Ishikawa (cell line): ENCODE measurements at regions not wholly inside any gene's neighbourhood (a gene's known extent, or its start where the extent isn't known, plus 50 kb on each side); places are given as distances from the start of the nearest gene placed in this dataset.

Source experiments
- CEBPB ChIP-seq: IDR thresholded peaks from 2 replicates; pipeline ENCODE4 v1.6.1; 2012
- CREB1 ChIP-seq: IDR thresholded peaks from 2 replicates; pipeline ENCODE4 v1.6.1; 2012; ENCODE audit warnings: low read depth
- EGR1 ChIP-seq: IDR thresholded peaks from 2 replicates; pipeline ENCODE4 v1.6.1; 2012
- EP300 ChIP-seq: IDR thresholded peaks from 2 replicates; pipeline ENCODE4 v1.6.1; 2012; ENCODE audit warnings: borderline replicate concordance
- FOXM1 ChIP-seq: IDR thresholded peaks from 2 replicates; pipeline ENCODE4 v1.6.1; 2012; ENCODE audit warnings: low read depth, borderline replicate concordance
- RAD21 ChIP-seq: IDR thresholded peaks from 2 replicates; pipeline ENCODE4 v1.6.1; 2012; ENCODE audit warnings: low read depth
- TAF1 ChIP-seq: IDR thresholded peaks from 2 replicates; pipeline ENCODE4 v1.6.1; 2012; ENCODE audit warnings: low read depth, mild to moderate bottlenecking
- TCF12 ChIP-seq: IDR thresholded peaks from 2 replicates; pipeline ENCODE4 v1.6.1; 2012; ENCODE audit warnings: low read depth
- YY1 ChIP-seq: IDR thresholded peaks from 2 replicates; pipeline ENCODE4 v1.6.1; 2012; ENCODE audit warnings: low read depth
- TF ChIP-seq, protein P1 (sequence below): IDR thresholded peaks from 2 replicates; pipeline ENCODE4 v1.6.1; 2012
- TF ChIP-seq, protein P2 (sequence below): IDR thresholded peaks from 2 replicates; pipeline ENCODE4 v1.6.1; 2012
- TF ChIP-seq, protein P3 (sequence below): IDR thresholded peaks from 2 replicates; pipeline ENCODE4 v1.6.1; 2012; ENCODE audit warnings: low read depth, mild to moderate bottlenecking

DNA sequence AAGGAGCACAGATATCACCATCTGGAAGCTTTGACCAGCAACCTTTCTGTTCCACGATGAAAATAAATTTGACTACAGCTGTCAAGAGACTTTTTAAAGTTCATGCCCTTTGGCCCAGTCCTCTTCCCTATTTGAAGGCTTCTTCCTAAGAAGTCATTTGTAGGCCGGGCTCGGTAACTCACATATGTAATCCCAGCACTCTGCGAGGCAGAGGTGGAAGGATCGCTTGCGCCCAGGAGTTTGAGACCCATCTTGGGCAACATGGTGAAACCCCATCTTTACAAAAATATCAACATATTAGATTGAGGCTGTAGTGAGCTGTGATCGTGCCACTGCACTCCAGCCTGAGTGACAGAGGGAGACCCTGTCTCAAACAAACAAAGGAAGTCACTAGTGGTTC is 58.3 kb upstream of the IFFO2 start:
- TF ChIP-seq FOXM1 (no peak), RAD21 (no peak), EGR1 (no peak), CREB1 (no peak), YY1 (no peak), TAF1 (no peak), EP300 (no peak), CEBPB (no peak), TCF12 (no peak)
- TF ChIP-seq, protein P1, sequence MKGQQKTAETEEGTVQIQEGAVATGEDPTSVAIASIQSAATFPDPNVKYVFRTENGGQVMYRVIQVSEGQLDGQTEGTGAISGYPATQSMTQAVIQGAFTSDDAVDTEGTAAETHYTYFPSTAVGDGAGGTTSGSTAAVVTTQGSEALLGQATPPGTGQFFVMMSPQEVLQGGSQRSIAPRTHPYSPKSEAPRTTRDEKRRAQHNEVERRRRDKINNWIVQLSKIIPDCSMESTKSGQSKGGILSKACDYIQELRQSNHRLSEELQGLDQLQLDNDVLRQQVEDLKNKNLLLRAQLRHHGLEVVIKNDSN = no peak
- TF ChIP-seq, protein P2, sequence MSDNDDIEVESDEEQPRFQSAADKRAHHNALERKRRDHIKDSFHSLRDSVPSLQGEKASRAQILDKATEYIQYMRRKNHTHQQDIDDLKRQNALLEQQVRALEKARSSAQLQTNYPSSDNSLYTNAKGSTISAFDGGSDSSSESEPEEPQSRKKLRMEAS = no peak
- TF ChIP-seq, protein P3, sequence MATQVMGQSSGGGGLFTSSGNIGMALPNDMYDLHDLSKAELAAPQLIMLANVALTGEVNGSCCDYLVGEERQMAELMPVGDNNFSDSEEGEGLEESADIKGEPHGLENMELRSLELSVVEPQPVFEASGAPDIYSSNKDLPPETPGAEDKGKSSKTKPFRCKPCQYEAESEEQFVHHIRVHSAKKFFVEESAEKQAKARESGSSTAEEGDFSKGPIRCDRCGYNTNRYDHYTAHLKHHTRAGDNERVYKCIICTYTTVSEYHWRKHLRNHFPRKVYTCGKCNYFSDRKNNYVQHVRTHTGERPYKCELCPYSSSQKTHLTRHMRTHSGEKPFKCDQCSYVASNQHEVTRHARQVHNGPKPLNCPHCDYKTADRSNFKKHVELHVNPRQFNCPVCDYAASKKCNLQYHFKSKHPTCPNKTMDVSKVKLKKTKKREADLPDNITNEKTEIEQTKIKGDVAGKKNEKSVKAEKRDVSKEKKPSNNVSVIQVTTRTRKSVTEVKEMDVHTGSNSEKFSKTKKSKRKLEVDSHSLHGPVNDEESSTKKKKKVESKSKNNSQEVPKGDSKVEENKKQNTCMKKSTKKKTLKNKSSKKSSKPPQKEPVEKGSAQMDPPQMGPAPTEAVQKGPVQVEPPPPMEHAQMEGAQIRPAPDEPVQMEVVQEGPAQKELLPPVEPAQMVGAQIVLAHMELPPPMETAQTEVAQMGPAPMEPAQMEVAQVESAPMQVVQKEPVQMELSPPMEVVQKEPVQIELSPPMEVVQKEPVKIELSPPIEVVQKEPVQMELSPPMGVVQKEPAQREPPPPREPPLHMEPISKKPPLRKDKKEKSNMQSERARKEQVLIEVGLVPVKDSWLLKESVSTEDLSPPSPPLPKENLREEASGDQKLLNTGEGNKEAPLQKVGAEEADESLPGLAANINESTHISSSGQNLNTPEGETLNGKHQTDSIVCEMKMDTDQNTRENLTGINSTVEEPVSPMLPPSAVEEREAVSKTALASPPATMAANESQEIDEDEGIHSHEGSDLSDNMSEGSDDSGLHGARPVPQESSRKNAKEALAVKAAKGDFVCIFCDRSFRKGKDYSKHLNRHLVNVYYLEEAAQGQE = no peak
